Neutrophil (primary cell): ENCODE measurements at regions not wholly inside any gene's neighbourhood (a gene's known extent, or its start where the extent isn't known, plus 50 kb on each side); places are given as distances from the start of the nearest gene placed in this dataset.
"Not testable (repeated sequence)": the region's sequence is repeated elsewhere in the genome, so short reads cannot be mapped to it uniquely, and the experiment has no call there.

Experiments used
- H3K27ac ChIP-seq: fragments of 200-600 bp; sonication (generic); 2 replicates; pipeline ENCODE4 v1.5.1; 2016; ENCODE audit warnings: mild to moderate bottlenecking, moderate library complexity
- H3K27me3 ChIP-seq: fragments of 200-600 bp; sonication (generic); 2 replicates; pipeline ENCODE4 v1.6.0; 2016; ENCODE audit warnings: mild to moderate bottlenecking
- H3K36me3 ChIP-seq: fragments of 200-600 bp; sonication (generic); 2 replicates; pipeline ENCODE4 v1.5.1; 2017
- H3K4me1 ChIP-seq, 2 experiments: fragments of 200-600 bp in 1 of 2; sonication (generic) in 1 of 2; 1 replicate in 1 of 2; 2 replicates in 1 of 2; pipeline versions ENCODE4 v1.5.1 to v1.6.1; 2013 to 2016; ENCODE audit warnings: low read depth in 1 of 2, low read length in 1 of 2, mild to moderate bottlenecking in 1 of 2, moderate library complexity in 1 of 2; ENCODE audit not compliant: control insufficient read depth in 1 of 2, insufficient read depth in 1 of 2
- H3K4me3 ChIP-seq, 2 experiments: fragments of 200-600 bp in 1 of 2; sonication (generic) in 1 of 2; 1 replicate in 1 of 2; 2 replicates in 1 of 2; pipeline ENCODE4 v1.5.1; 2013 to 2016; ENCODE audit warnings: low read depth in 1 of 2, low read length in 1 of 2, mild to moderate bottlenecking in 1 of 2, moderate library complexity in 1 of 2
- H3K9me3 ChIP-seq: fragments of 200-600 bp; sonication (generic); 2 replicates; pipeline ENCODE4 v1.5.1; 2016
- CTCF ChIP-seq: fragments of 200-600 bp; sonication (generic); IDR thresholded peaks from 2 replicates; pipeline ENCODE4 v1.5.1; 2016; ENCODE audit warnings: antibody characterized with exemption

GRCh38 chr12:94844452-94844851 lies 159.0 kb downstream of the NDUFA12 start:
- no peaks in the 10 kb centered on the region for H3K36me3 ChIP-seq
- H3K27ac ChIP-seq, result no peak overlapping the region
- peaks cover 17% of the 10 kb centered on the region for H3K27me3 ChIP-seq
- H3K9me3 ChIP-seq, result no peaks in the 10 kb centered on the region
- H3K4me1 ChIP-seq, result no peaks in the 10 kb centered on the region
- TF ChIP-seq CTCF, result no peak
- no peak overlapping the region for H3K4me3 ChIP-seq

- peaks cover 17% of the 10 kb centered on the region for H3K27me3 ChIP-seq
- TF ChIP-seq CTCF, result no peak
Measured at GRCh38 chr12:94841904-94842610, 161.4 kb downstream of the NDUFA12 start.

GRCh38 chr12:94841177-94841576 lies 162.3 kb downstream of the NDUFA12 start:
- no peaks in the 10 kb centered on the region for H3K9me3 ChIP-seq
- H3K4me1 ChIP-seq, result no peaks in the 10 kb centered on the region
- no peak for TF ChIP-seq CTCF
- no peak overlapping the region for H3K4me3 ChIP-seq
- H3K36me3 ChIP-seq, result no peaks in the 10 kb centered on the region
- H3K27me3 ChIP-seq, result peaks cover 17% of the 10 kb centered on the region
- H3K27ac ChIP-seq, result no peak overlapping the region

More at GRCh38 chr12:94841904-94842610, 161.4 kb downstream of the NDUFA12 start:
- H3K4me1 ChIP-seq, result no peaks in the 10 kb centered on the region
- no peak overlapping the region for H3K27ac ChIP-seq
- no peaks in the 10 kb centered on the region for H3K9me3 ChIP-seq
- H3K36me3 ChIP-seq, result no peaks in the 10 kb centered on the region
- H3K4me3 ChIP-seq, result no peak overlapping the region

GRCh38 chr12:94839347-94839746 lies 164.2 kb downstream of the NDUFA12 start:
- Histone ChIP-seq H3K4me1 (no peaks in the 10 kb centered on the region), H3K27ac (no peak overlapping the region), H3K4me3 (no peak overlapping the region), H3K9me3 (no peaks in the 10 kb centered on the region), H3K27me3 (peaks cover 14% of the 10 kb centered on the region), H3K36me3 (no peaks in the 10 kb centered on the region)
- no peak for TF ChIP-seq CTCF

GRCh38 chr12:94836952-94837670 lies 166.4 kb downstream of the NDUFA12 start:
- H3K27me3 ChIP-seq, H3K4me1 ChIP-seq, H3K36me3 ChIP-seq, H3K9me3 ChIP-seq, H3K4me3 ChIP-seq, H3K27ac ChIP-seq: not testable (repeated sequence)

GRCh38 chr12:94834036-94834625 lies 169.4 kb downstream of the NDUFA12 start:
- Histone ChIP-seq H3K9me3 (no peaks in the 10 kb centered on the region), H3K27ac (no peak overlapping the region), H3K4me1 (peaks cover 13 to 26% of the 10 kb centered on the region in 2 experiments), H3K4me3 (no peak overlapping the region), H3K27me3 (no peaks in the 10 kb centered on the region), H3K36me3 (no peaks in the 10 kb centered on the region)
- TF ChIP-seq CTCF, result no peak
